Hepatocyte (in vitro differentiated cells): ENCODE measurements at regions not wholly inside any gene's neighbourhood (a gene's known extent, or its start where the extent isn't known, plus 50 kb on each side); places are given as distances from the start of the nearest gene placed in this dataset.

Experiments used
- DNase-seq: peaks from one replicate; pipeline ENCODE4 v3.0.0-alpha.2; 2016; ENCODE audit warnings: low spot score
- H2AFZ ChIP-seq: fragments of 200-600 bp; sonication (generic); 2 replicates; pipeline ENCODE4 v1.6.0; 2016; ENCODE audit warnings: antibody characterized with exemption, mild to moderate bottlenecking
- H3K27ac ChIP-seq: fragments of 200-600 bp; sonication (generic); 2 replicates; pipeline ENCODE4 v1.5.1; 2016; ENCODE audit warnings: mild to moderate bottlenecking
- H3K27me3 ChIP-seq: fragments of 200-600 bp; sonication (generic); 2 replicates; pipeline ENCODE4 v1.6.1; 2016
- H3K36me3 ChIP-seq: fragments of 200-600 bp; sonication (generic); replicated peaks from 2 replicates; pipeline ENCODE4 v1.5.1; 2016; ENCODE audit warnings: low read depth; ENCODE audit not compliant: insufficient read depth
- H3K4me1 ChIP-seq: fragments of 200-600 bp; sonication (generic); 2 replicates; pipeline ENCODE4 v1.5.1; 2016; ENCODE audit warnings: mild to moderate bottlenecking, moderate library complexity; ENCODE audit not compliant: insufficient read depth
- H3K4me2 ChIP-seq: fragments of 200-600 bp; sonication (generic); 2 replicates; pipeline ENCODE4 v1.6.0; 2016
- H3K4me3 ChIP-seq: fragments of 200-600 bp; sonication (generic); 2 replicates; pipeline ENCODE4 v1.5.1; 2016; ENCODE audit warnings: mild to moderate bottlenecking
- H3K79me2 ChIP-seq: fragments of 200-600 bp; sonication (generic); 2 replicates; pipeline ENCODE4 v1.6.0; 2017; ENCODE audit warnings: mild to moderate bottlenecking
- H3K9me2 ChIP-seq: fragments of 200-600 bp; sonication (generic); replicated peaks from 2 replicates; pipeline ENCODE4 v1.6.0; 2017; ENCODE audit warnings: mild to moderate bottlenecking; ENCODE audit not compliant: insufficient read depth
- H3K9me3 ChIP-seq: fragments of 200-600 bp; sonication (generic); 2 replicates; pipeline ENCODE4 v1.5.1; 2016; ENCODE audit warnings: low read depth, mild to moderate bottlenecking
- H4K20me1 ChIP-seq: fragments of 200-600 bp; sonication (generic); 2 replicates; pipeline ENCODE4 v1.6.0; 2016; ENCODE audit warnings: mild to moderate bottlenecking; ENCODE audit not compliant: insufficient read depth, poor library complexity, severe bottlenecking
- CTCF ChIP-seq: fragments of 200-600 bp; sonication (generic); IDR thresholded peaks from 2 replicates; pipeline ENCODE4 v1.5.1; 2016; ENCODE audit warnings: antibody characterized with exemption, mild to moderate bottlenecking; ENCODE audit not compliant: poor library complexity
- EZH2 ChIP-seq: fragments of 200-600 bp; sonication (generic); IDR thresholded peaks from 2 replicates; pipeline ENCODE4 v1.6.1; 2016; ENCODE audit warnings: antibody characterized with exemption, mild to moderate bottlenecking, borderline replicate concordance
- EZH2phosphoT487 ChIP-seq: fragments of 200-600 bp; sonication (generic); IDR thresholded peaks from one replicate; pipeline ENCODE4 v1.6.1; 2018; ENCODE audit warnings: antibody characterized with exemption, mild to moderate bottlenecking, low read depth, moderate library complexity; ENCODE audit not compliant: unreplicated experiment, severe bottlenecking
- WGBS: methylation state at CpG from one replicate; pipeline ENCODE4 v1.1.6; 2016; ENCODE audit warnings: low lambda C conversion rate; ENCODE audit errors: missing lambda C conversion rate; 5-methylcytosine and 5-hydroxymethylcytosine counted together

- H3K27ac ChIP-seq: no peak overlapping the region
Observed at GRCh38 chr4:27986476-27986875, 1125.8 kb downstream of the STIM2 start.

GRCh38 chr4:28001698-28002097 lies 1141.1 kb downstream of the STIM2 start:
- WGBS: 83% methylated on average over 4 of the region's 4 CpGs
- Histone ChIP-seq H3K4me2 (no peak overlapping the region), H3K9me3 (no peaks in the 10 kb centered on the region), H3K4me3 (no peak overlapping the region), H3K4me1 (no peaks in the 10 kb centered on the region), H2AFZ (no peak overlapping the region), H3K27me3 (no peaks in the 10 kb centered on the region), H3K27ac (no peak overlapping the region), H3K9me2 (no peaks in the 10 kb centered on the region), H4K20me1 (no peaks in the 10 kb centered on the region), H3K36me3 (no peaks in the 10 kb centered on the region), H3K79me2 (no peaks in the 10 kb centered on the region)
- TF ChIP-seq EZH2: no peak
- TF ChIP-seq CTCF: no peak
- TF ChIP-seq EZH2phosphoT487: no peak
- DNase-seq: no peak

More at GRCh38 chr4:27986476-27986875, 1125.8 kb downstream of the STIM2 start:
- WGBS: 86% methylated on average over 1 of the region's 1 CpG
- H3K9me3 ChIP-seq: no peaks in the 10 kb centered on the region
- no peaks in the 10 kb centered on the region for H3K79me2 ChIP-seq
- TF ChIP-seq EZH2phosphoT487 (no peak), CTCF (no peak)
- H3K4me2 ChIP-seq: no peak overlapping the region
- H3K36me3 ChIP-seq: no peaks in the 10 kb centered on the region
- H3K9me2 ChIP-seq: no peaks in the 10 kb centered on the region
- H3K4me1 ChIP-seq: no peaks in the 10 kb centered on the region
- no peak overlapping the region for H3K4me3 ChIP-seq
- no peaks in the 10 kb centered on the region for H3K27me3 ChIP-seq
- H2AFZ ChIP-seq: no peak overlapping the region
- DNase-seq: no peak
- no peaks in the 10 kb centered on the region for H4K20me1 ChIP-seq

- no peaks in the 10 kb centered on the region for H3K27me3 ChIP-seq
- no peaks in the 10 kb centered on the region for H3K9me2 ChIP-seq
- no peak overlapping the region for H2AFZ ChIP-seq
- no peak overlapping the region for H3K4me3 ChIP-seq
- no peak overlapping the region for H3K27ac ChIP-seq
- H4K20me1 ChIP-seq: no peaks in the 10 kb centered on the region
- TF ChIP-seq EZH2 (no peak), CTCF (no peak), EZH2phosphoT487 (no peak)
- no peaks in the 10 kb centered on the region for H3K9me3 ChIP-seq
- no peaks in the 10 kb centered on the region for H3K4me1 ChIP-seq
- DNase-seq: no peak
- H3K4me2 ChIP-seq: no peak overlapping the region
- no peaks in the 10 kb centered on the region for H3K79me2 ChIP-seq
- no peaks in the 10 kb centered on the region for H3K36me3 ChIP-seq
Observed at GRCh38 chr4:28004520-28004919, 1143.9 kb downstream of the STIM2 start.

- H3K4me3 ChIP-seq: no peak overlapping the region
- DNase-seq: no peak
Observed at GRCh38 chr4:28006021-28006420, 1145.4 kb downstream of the STIM2 start.

More at GRCh38 chr4:28006021-28006420, 1145.4 kb downstream of the STIM2 start:
- no peaks in the 10 kb centered on the region for H3K79me2 ChIP-seq
- 95% methylated on average over 12 of the region's 12 CpGs for WGBS
- no peak overlapping the region for H2AFZ ChIP-seq
- no peak overlapping the region for H3K27ac ChIP-seq
- no peaks in the 10 kb centered on the region for H3K27me3 ChIP-seq
- H3K36me3 ChIP-seq: no peaks in the 10 kb centered on the region
- no peaks in the 10 kb centered on the region for H3K9me3 ChIP-seq
- no peaks in the 10 kb centered on the region for H3K4me1 ChIP-seq
- no peak overlapping the region for H3K4me2 ChIP-seq
- TF ChIP-seq CTCF: no peak
- no peak for TF ChIP-seq EZH2
- TF ChIP-seq EZH2phosphoT487: no peak
- H4K20me1 ChIP-seq: no peaks in the 10 kb centered on the region
- no peaks in the 10 kb centered on the region for H3K9me2 ChIP-seq
